ENCODE measurements at regions not wholly inside any gene's neighbourhood (a gene's known extent, or its start where the extent isn't known, plus 50 kb on each side); places are given as distances from the start of the nearest gene placed in this dataset.

DNA sequence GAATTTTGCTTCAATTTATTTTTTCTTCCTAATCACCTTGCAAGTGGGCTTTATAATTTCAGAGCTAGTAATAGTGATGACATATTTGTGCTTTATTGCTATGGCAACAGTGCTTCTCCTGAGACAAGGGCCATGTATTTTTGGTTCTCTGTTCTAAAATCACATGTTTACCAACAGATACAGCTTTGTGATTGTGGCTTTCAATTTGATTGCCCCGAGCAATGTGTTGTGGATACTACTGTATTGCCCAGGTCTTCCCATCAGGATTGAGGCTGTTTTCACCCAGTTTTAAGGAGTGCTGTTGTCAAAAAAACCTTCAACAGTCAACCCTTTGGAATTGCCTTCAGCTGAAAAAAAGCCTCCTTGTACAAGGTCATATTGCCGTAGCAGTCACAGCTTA is 841.4 kb upstream of the VRK2 start:
- no peak for DNase-seq (ENCODE audit: extremely low spot score, unreplicated experiment)
- Mint-ChIP-seq H3K27ac (ENCODE audit: unreplicated experiment) (no peak overlapping the region), H3K4me1 (ENCODE audit: unreplicated experiment) (no peaks in the 10 kb centered on the region), H3K27me3 (ENCODE audit: unreplicated experiment) (peaks cover 6% of the 10 kb centered on the region), H3K9me3 (ENCODE audit: unreplicated experiment) (peaks cover 5% of the 10 kb centered on the region), H3K4me3 (ENCODE audit: unreplicated experiment) (no peak overlapping the region), H3K36me3 (ENCODE audit: unreplicated experiment) (no peaks in the 10 kb centered on the region)
- no peak for TF ChIP-seq CTCF (IDR thresholded peaks at IDR 0.05)

DNA sequence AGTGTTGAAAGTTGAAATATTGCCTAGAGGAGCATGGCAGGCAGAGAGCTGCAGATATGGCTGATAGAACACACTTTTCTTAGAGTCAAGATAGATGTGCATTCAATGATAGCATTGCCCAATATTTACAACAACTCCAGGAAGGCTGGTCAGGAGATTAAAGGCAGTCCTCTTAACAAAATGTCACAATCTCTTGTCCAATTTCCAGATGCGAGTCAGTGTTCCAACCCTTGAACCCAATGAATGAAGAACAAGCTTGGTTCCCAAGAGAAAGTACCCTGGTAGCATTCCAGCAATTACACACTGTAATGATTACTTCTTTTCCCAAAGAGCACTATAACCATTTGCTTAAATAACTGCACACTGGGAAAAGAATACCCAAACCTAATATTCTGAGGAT is 839.4 kb upstream of the VRK2 start:
- peaks cover 5% of the 10 kb centered on the region for H3K9me3 Mint-ChIP-seq (ENCODE audit: unreplicated experiment)
- H3K27me3 Mint-ChIP-seq (ENCODE audit: unreplicated experiment) = peaks cover 8% of the 10 kb centered on the region
- H3K36me3 Mint-ChIP-seq (ENCODE audit: unreplicated experiment) = no peaks in the 10 kb centered on the region
- no peak overlapping the region for H3K4me3 Mint-ChIP-seq (ENCODE audit: unreplicated experiment)
- H3K27ac Mint-ChIP-seq (ENCODE audit: unreplicated experiment) = no peak overlapping the region
- DNase-seq (ENCODE audit: extremely low spot score, unreplicated experiment) = no peak
- H3K4me1 Mint-ChIP-seq (ENCODE audit: unreplicated experiment) = no peaks in the 10 kb centered on the region
- TF ChIP-seq CTCF (IDR thresholded peaks at IDR 0.05) = no peak

DNA sequence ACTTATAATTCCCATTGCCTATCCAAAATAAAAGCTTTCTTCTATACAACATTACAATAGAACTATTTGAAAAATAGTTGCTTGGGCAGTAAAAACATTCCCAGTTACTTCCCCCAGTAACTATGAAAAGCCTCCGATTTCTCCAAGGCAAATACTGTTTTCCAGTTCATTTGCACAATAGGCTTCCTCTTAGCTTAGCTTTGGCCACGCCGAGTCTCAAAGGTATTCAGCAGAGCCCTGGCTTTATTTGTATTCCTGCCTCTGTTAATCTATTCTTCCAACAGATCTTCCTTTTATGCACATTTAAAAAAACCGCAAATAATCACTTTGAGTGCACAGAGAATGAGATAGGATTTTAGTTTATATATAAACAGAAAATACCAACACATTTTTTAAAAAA is 836.8 kb upstream of the VRK2 start:
- TF ChIP-seq CTCF (IDR thresholded peaks at IDR 0.05) = no peak
- no peak overlapping the region for H3K27ac Mint-ChIP-seq (ENCODE audit: unreplicated experiment)
- no peak overlapping the region for H3K4me3 Mint-ChIP-seq (ENCODE audit: unreplicated experiment)
- peaks cover 5% of the 10 kb centered on the region for H3K9me3 Mint-ChIP-seq (ENCODE audit: unreplicated experiment)
- H3K36me3 Mint-ChIP-seq (ENCODE audit: unreplicated experiment) = no peaks in the 10 kb centered on the region
- no peak for DNase-seq (ENCODE audit: extremely low spot score, unreplicated experiment)
- H3K4me1 Mint-ChIP-seq (ENCODE audit: unreplicated experiment) = no peaks in the 10 kb centered on the region
- H3K27me3 Mint-ChIP-seq (ENCODE audit: unreplicated experiment) = peaks cover 20% of the 10 kb centered on the region

GRCh38 chr2:57210855-57211254 is 835.8 kb upstream of the VRK2 start:
- Mint-ChIP-seq H3K4me1 (ENCODE audit: unreplicated experiment) (no peaks in the 10 kb centered on the region), H3K36me3 (ENCODE audit: unreplicated experiment) (no peaks in the 10 kb centered on the region), H3K27ac (ENCODE audit: unreplicated experiment) (no peak overlapping the region), H3K4me3 (ENCODE audit: unreplicated experiment) (no peak overlapping the region), H3K9me3 (ENCODE audit: unreplicated experiment) (peaks cover 5% of the 10 kb centered on the region), H3K27me3 (ENCODE audit: unreplicated experiment) (peaks cover 20% of the 10 kb centered on the region)
- no peak for TF ChIP-seq CTCF (IDR thresholded peaks at IDR 0.05)
- no peak for DNase-seq (ENCODE audit: extremely low spot score, unreplicated experiment)

- no peaks in the 10 kb centered on the region for H3K36me3 Mint-ChIP-seq (ENCODE audit: unreplicated experiment)
- peaks cover 16% of the 10 kb centered on the region for H3K27me3 Mint-ChIP-seq (ENCODE audit: unreplicated experiment)
- no peak for DNase-seq (ENCODE audit: extremely low spot score, unreplicated experiment)
- no peak overlapping the region for H3K27ac Mint-ChIP-seq (ENCODE audit: unreplicated experiment)
- no peak overlapping the region for H3K4me3 Mint-ChIP-seq (ENCODE audit: unreplicated experiment)
- TF ChIP-seq CTCF (IDR thresholded peaks at IDR 0.05) = no peak
- peaks cover 26% of the 10 kb centered on the region for H3K9me3 Mint-ChIP-seq (ENCODE audit: unreplicated experiment)
- no peaks in the 10 kb centered on the region for H3K4me1 Mint-ChIP-seq (ENCODE audit: unreplicated experiment)
Observed at GRCh38 chr2:57217013-57217412, 829.6 kb upstream of the VRK2 start.
